ENCODE measurements at regions not wholly inside any gene's neighbourhood (a gene's known extent, or its start where the extent isn't known, plus 50 kb on each side); places are given as distances from the start of the nearest gene placed in this dataset.
"Not testable (repeated sequence)": the region's sequence is repeated elsewhere in the genome, so short reads cannot be mapped to it uniquely, and the experiment has no call there.

GRCh38 chr2:116167107-116167506 is 1647.4 kb upstream of the DDX18 start:
- H3K36me3 Mint-ChIP-seq (ENCODE audit: insufficient read depth, unreplicated experiment): no peaks in the 10 kb centered on the region
- BruUV-seq (replicated peaks): no TSS peak
- CTCF ChIA-PET: no interaction called here
- no peak overlapping the region for H3K27ac Mint-ChIP-seq (ENCODE audit: low read depth, unreplicated experiment)
- intact Hi-C loops (cut with micrococcal nuclease): no loop called here
- H3K4me3 Mint-ChIP-seq (ENCODE audit: unreplicated experiment): no peak overlapping the region
- H3K4me1 Mint-ChIP-seq (ENCODE audit: insufficient read depth, unreplicated experiment): no peaks in the 10 kb centered on the region
- POLR2A ChIA-PET: no interaction called here
- no peaks in the 10 kb centered on the region for H3K27me3 Mint-ChIP-seq (ENCODE audit: insufficient read depth, unreplicated experiment)
- TF ChIP-seq CTCF (IDR thresholded peaks at IDR 0.05; ENCODE audit: unreplicated experiment): no peak
- H3K9me3 Mint-ChIP-seq (ENCODE audit: unreplicated experiment): peaks cover 13% of the 10 kb centered on the region
- no peak for DNase-seq (ENCODE audit: unreplicated experiment)

GRCh38 chr2:116180072-116180471 is 1634.4 kb upstream of the DDX18 start:
- Mint-ChIP-seq H3K27ac (ENCODE audit: low read depth, unreplicated experiment) (no peak overlapping the region), H3K4me3 (ENCODE audit: unreplicated experiment) (no peak overlapping the region), H3K9me3 (ENCODE audit: unreplicated experiment) (peaks cover 14% of the 10 kb centered on the region), H3K27me3 (ENCODE audit: insufficient read depth, unreplicated experiment) (no peaks in the 10 kb centered on the region), H3K36me3 (ENCODE audit: insufficient read depth, unreplicated experiment) (peaks cover 6% of the 10 kb centered on the region), H3K4me1 (ENCODE audit: insufficient read depth, unreplicated experiment) (no peaks in the 10 kb centered on the region)
- no peak for TF ChIP-seq CTCF (IDR thresholded peaks at IDR 0.05; ENCODE audit: unreplicated experiment)
- ChIA-PET POLR2A (no interaction called here), CTCF (no interaction called here)
- DNase-seq (ENCODE audit: unreplicated experiment): no peak
- intact Hi-C loops (cut with micrococcal nuclease): no loop called here
- no TSS peak for BruUV-seq (replicated peaks)

GRCh38 chr2:116190684-116191083 is 1623.8 kb upstream of the DDX18 start:
- CTCF ChIA-PET: interaction anchor here (0.7 kb wide), 1 partner anchor 1571 kb away, joined by 3 read pairs; no protein-coding TSS in a partner anchor
- peaks cover 31% of the 10 kb centered on the region for H3K9me3 Mint-ChIP-seq (ENCODE audit: unreplicated experiment)
- intact Hi-C loops (cut with micrococcal nuclease); H3K36me3 Mint-ChIP-seq (ENCODE audit: insufficient read depth, unreplicated experiment); H3K27me3 Mint-ChIP-seq (ENCODE audit: insufficient read depth, unreplicated experiment); H3K4me3 Mint-ChIP-seq (ENCODE audit: unreplicated experiment); H3K27ac Mint-ChIP-seq (ENCODE audit: low read depth, unreplicated experiment); DNase-seq (ENCODE audit: unreplicated experiment); BruUV-seq (replicated peaks); POLR2A ChIA-PET; H3K4me1 Mint-ChIP-seq (ENCODE audit: insufficient read depth, unreplicated experiment): not testable (repeated sequence)

- H3K4me1 Mint-ChIP-seq (ENCODE audit: insufficient read depth, unreplicated experiment): no peaks in the 10 kb centered on the region
- no TSS peak for BruUV-seq (replicated peaks)
These were observed 1614.4 kb upstream of the DDX18 start for GRCh38 chr2:116200086-116200485.

More at GRCh38 chr2:116200086-116200485, 1614.4 kb upstream of the DDX18 start:
- CTCF ChIA-PET: interaction anchor here (0.6 kb wide), 1 partner anchor 1165 kb away, joined by 5 read pairs; no protein-coding TSS in a partner anchor
- Mint-ChIP-seq H3K4me3 (ENCODE audit: unreplicated experiment) (no peak overlapping the region), H3K27ac (ENCODE audit: low read depth, unreplicated experiment) (no peak overlapping the region), H3K27me3 (ENCODE audit: insufficient read depth, unreplicated experiment) (no peaks in the 10 kb centered on the region), H3K9me3 (ENCODE audit: unreplicated experiment) (peaks cover 14% of the 10 kb centered on the region), H3K36me3 (ENCODE audit: insufficient read depth, unreplicated experiment) (peaks cover 7% of the 10 kb centered on the region)
- POLR2A ChIA-PET: no interaction called here
- DNase-seq (ENCODE audit: unreplicated experiment): no peak
- TF ChIP-seq CTCF (IDR thresholded peaks at IDR 0.05; ENCODE audit: unreplicated experiment): no peak
- intact Hi-C loops (cut with micrococcal nuclease): no loop called here

Data from MCF 10A (cell line).